Endothelial cell (in vitro differentiated cells): ENCODE measurements at regions not wholly inside any gene's neighbourhood (a gene's known extent, or its start where the extent isn't known, plus 50 kb on each side); places are given as distances from the start of the nearest gene placed in this dataset.

Source experiments
- DNase-seq: peaks from one replicate; pipeline ENCODE4 v3.0.0; 2021; ENCODE audit warnings: low spot score
- H3K27ac Mint-ChIP-seq: one replicate; pipeline ENCODE4 v1.8.0; 2021; ENCODE audit warnings: mixed read lengths, inconsistent platforms; ENCODE audit not compliant: unreplicated experiment
- H3K27me3 Mint-ChIP-seq: one replicate; pipeline ENCODE4 v1.8.0; 2021; ENCODE audit warnings: mild to moderate bottlenecking, moderate library complexity, mixed read lengths, inconsistent platforms; ENCODE audit not compliant: unreplicated experiment
- H3K36me3 Mint-ChIP-seq: one replicate; pipeline ENCODE4 v1.8.0; 2021; ENCODE audit warnings: mild to moderate bottlenecking, low read depth, mixed read lengths, inconsistent platforms; ENCODE audit not compliant: unreplicated experiment
- H3K4me1 Mint-ChIP-seq: one replicate; pipeline ENCODE4 v1.8.0; 2021; ENCODE audit warnings: mild to moderate bottlenecking, mixed read lengths, inconsistent platforms; ENCODE audit not compliant: unreplicated experiment
- H3K4me3 Mint-ChIP-seq: one replicate; pipeline ENCODE4 v1.8.0; 2021; ENCODE audit warnings: mild to moderate bottlenecking, mixed read lengths, inconsistent platforms; ENCODE audit not compliant: unreplicated experiment
- H3K9me3 Mint-ChIP-seq: one replicate; pipeline ENCODE4 v1.8.0; 2021; ENCODE audit warnings: mixed read lengths, inconsistent platforms; ENCODE audit not compliant: unreplicated experiment
- CTCF ChIP-seq: fragments of 200-600 bp; sonication (generic); IDR thresholded peaks from one replicate; pipeline ENCODE4 v1.5.0; 2021; ENCODE audit warnings: antibody characterized with exemption; ENCODE audit not compliant: unreplicated experiment

- H3K4me3 Mint-ChIP-seq, result no peak overlapping the region
- H3K27ac Mint-ChIP-seq, result no peak overlapping the region
- no peaks in the 10 kb centered on the region for H3K4me1 Mint-ChIP-seq
- H3K36me3 Mint-ChIP-seq, result no peaks in the 10 kb centered on the region
- peaks cover 5% of the 10 kb centered on the region for H3K27me3 Mint-ChIP-seq
- H3K9me3 Mint-ChIP-seq, result no peaks in the 10 kb centered on the region
- no peak for TF ChIP-seq CTCF
- DNase-seq, result no peak
These were observed 782.3 kb downstream of the BRINP1 start for GRCh38 chr9:118586978-118587377.

GRCh38 chr9:118594428-118594827, 774.8 kb downstream of the BRINP1 start:
- no peak for DNase-seq
- Mint-ChIP-seq H3K36me3 (no peaks in the 10 kb centered on the region), H3K27ac (no peak overlapping the region), H3K9me3 (no peaks in the 10 kb centered on the region), H3K27me3 (no peaks in the 10 kb centered on the region), H3K4me1 (no peaks in the 10 kb centered on the region), H3K4me3 (no peak overlapping the region)
- TF ChIP-seq CTCF, result no peak

- no peak for TF ChIP-seq CTCF
- Mint-ChIP-seq H3K4me1 (no peaks in the 10 kb centered on the region), H3K4me3 (no peak overlapping the region), H3K36me3 (no peaks in the 10 kb centered on the region), H3K9me3 (no peaks in the 10 kb centered on the region), H3K27me3 (no peaks in the 10 kb centered on the region), H3K27ac (no peak overlapping the region)
- peak; percentile 48 for DNase-seq
These were observed 773.4 kb downstream of the BRINP1 start for GRCh38 chr9:118595719-118596305.

GRCh38 chr9:118596374-118597015, 772.7 kb downstream of the BRINP1 start:
- no peak overlapping the region for H3K4me3 Mint-ChIP-seq
- H3K36me3 Mint-ChIP-seq, result no peaks in the 10 kb centered on the region
- H3K4me1 Mint-ChIP-seq, result no peaks in the 10 kb centered on the region

More at GRCh38 chr9:118596374-118597015, 772.7 kb downstream of the BRINP1 start:
- no peak overlapping the region for H3K27ac Mint-ChIP-seq
- no peak for DNase-seq
- no peaks in the 10 kb centered on the region for H3K9me3 Mint-ChIP-seq
- no peak for TF ChIP-seq CTCF
- no peaks in the 10 kb centered on the region for H3K27me3 Mint-ChIP-seq
